MM.1S (cell line): ENCODE measurements at regions not wholly inside any gene's neighbourhood (a gene's known extent, or its start where the extent isn't known, plus 50 kb on each side); places are given as distances from the start of the nearest gene placed in this dataset.

Source experiments
- CTCF ChIP-seq: fragments of 300-600 bp; sonication (generic); IDR thresholded peaks from 2 replicates; pipeline ENCODE4 v1.5.1; 2016; ENCODE audit warnings: antibody characterized with exemption, low read length, mixed read lengths
- EZH2 ChIP-seq: fragments of 300-600 bp; sonication (generic); optimal IDR thresholded peaks from 2 replicates; pipeline ENCODE3; 2017; ENCODE audit warnings: low read depth, mild to moderate bottlenecking, antibody characterized with exemption, low read length, mixed read lengths
- EZH2phosphoT487 ChIP-seq: fragments of 300-600 bp; sonication (generic); IDR thresholded peaks from 2 replicates; pipeline ENCODE4 v1.6.1; 2018; ENCODE audit warnings: antibody characterized with exemption, low read length

GRCh38 chr5:106172681-106173532, 1497.8 kb downstream of the EFNA5 start:
- TF ChIP-seq CTCF (no peak), EZH2 (no peak), EZH2phosphoT487 (no peak)
